Endometrium (tissue), 2 donors: ENCODE measurements at regions not wholly inside any gene's neighbourhood (a gene's known extent, or its start where the extent isn't known, plus 50 kb on each side); places are given as distances from the start of the nearest gene placed in this dataset.

Experiments used
- FAIRE-seq: peaks from 2 replicates; lab custom pipeline; 2012; peaks lifted over from hg19 to GRCh38; lab: Jason Lieb, UNC
- donor health status: control.
- donor health status: control.

DNA sequence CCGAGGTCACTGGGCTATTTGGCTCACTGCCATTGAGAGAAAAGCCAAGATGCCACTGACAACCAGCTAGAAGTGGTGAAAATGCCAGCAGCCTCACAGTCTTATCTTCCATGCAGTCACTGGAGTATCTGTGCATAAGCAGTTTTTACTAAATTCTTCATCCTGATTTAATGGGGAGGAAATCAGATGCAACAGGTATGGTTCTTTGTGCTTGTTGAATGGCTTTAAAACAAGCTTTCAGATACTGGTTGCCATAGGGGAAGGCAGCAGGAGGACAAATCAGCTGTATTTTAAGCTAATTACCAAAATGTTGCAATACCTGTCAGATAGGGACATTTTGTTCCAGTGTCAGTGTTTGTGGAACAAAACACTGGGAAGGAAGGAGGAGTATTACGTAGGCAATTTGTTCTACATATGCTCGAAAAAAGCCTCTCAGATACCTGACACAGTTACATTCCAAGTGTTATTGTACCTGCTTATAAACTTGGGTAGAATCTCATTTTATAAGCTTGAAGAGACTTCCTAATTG lies 54.1 kb upstream of the ARHGAP5 start:
- FAIRE-seq = no peak

DNA sequence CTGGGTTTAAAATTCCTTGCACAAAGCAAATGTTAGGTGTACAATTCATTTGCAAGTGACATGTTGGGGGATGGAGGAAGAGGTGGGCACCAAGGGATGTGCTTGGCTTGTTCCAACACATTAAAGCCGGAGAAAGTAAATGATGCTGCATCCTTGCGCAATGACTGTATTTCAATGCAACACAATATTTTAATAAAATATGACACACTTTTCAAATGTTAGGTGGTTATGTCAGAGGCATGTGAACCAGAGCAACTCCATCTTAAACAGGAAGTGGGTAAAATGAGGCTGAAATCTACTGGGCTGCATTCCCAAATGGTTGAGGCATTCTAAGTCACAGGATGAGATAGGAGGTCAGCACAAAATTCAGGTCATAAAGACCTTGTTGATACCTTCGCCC lies 53.6 kb upstream of the ARHGAP5 start:
- no peak for FAIRE-seq

DNA sequence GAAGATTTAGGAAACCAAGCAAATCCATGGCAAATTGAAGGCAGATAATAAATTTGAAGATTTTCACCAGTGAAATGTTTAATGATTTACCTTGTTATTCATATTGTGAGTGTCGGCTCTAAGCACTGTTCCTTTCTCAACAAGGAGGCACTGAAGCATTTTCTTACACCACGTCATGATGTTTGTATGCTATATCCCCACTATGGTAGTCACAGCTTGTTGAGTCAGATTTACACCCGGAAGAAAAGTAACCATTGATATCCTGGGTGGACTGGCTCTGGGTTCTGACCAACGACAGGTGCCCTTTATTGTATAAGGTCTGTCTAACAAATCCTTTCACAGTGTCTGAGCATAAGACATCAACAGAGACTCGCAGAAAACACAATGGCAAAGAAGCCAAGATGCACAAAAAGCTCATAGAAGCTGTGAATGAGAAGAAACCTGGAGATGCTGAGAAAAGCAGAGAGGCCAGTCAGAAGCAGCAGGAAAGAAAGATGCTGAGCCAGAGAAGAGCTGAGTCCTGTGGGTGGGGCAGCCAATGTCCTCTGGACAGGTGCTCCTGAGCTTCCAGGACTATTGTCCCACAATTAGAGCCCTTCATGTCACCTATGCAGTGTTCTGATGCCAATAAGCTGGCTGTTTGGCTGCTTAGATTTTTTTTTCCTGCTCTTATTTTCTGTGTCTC lies 49.7 kb upstream of the ARHGAP5 start:
- FAIRE-seq = no peak
